ENCODE measurements at regions not wholly inside any gene's neighbourhood (a gene's known extent, or its start where the extent isn't known, plus 50 kb on each side); places are given as distances from the start of the nearest gene placed in this dataset.

DNA sequence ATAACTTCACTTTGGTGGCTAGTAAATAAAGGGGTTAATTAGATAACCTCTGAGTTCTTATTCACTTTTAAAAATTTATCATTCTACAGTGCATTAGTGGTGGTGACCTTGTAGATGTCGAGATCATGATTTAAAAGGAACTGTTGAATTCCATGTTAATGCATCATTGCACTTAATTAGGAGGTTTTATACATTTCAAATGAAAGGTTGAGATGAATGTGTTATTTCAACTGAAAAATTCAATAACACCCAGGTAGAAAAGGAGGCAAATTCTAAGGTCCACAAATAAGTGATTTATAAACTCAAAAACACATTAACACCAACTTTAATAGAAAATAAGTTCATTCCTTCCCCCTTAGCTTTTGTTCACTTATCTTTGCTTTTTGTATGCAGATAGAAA lies 58.3 kb upstream of the TMEM170B start:
- Histone ChIP-seq H3K9ac (ENCODE audit: low read length) (no peak overlapping the region), H3K79me2 (ENCODE audit: insufficient read depth, low read length) (no peaks in the 10 kb centered on the region), H3K9me3 (ENCODE audit: insufficient read depth, low read length) (no peaks in the 10 kb centered on the region), H3K27ac (ENCODE audit: low read depth, low read length) (no peak overlapping the region), H3K27me3 (ENCODE audit: low read length) (no peaks in the 10 kb centered on the region), H3K9me2 (replicated peaks; ENCODE audit: insufficient read depth, low read length) (no peaks in the 10 kb centered on the region), H3K36me3 (ENCODE audit: low read length) (no peaks in the 10 kb centered on the region), H3F3A (ENCODE audit: insufficient read depth) (no peaks in the 10 kb centered on the region), H2AFZ (ENCODE audit: low read depth, low read length, severe bottlenecking) (no peak overlapping the region), H4K20me1 (ENCODE audit: low read depth, low read length) (no peaks in the 10 kb centered on the region), H3K4me2 (ENCODE audit: low read depth, low read length, poor library complexity, severe bottlenecking) (no peak overlapping the region), H3K4me3 (ENCODE audit: insufficient read depth, low read length, poor library complexity, severe bottlenecking) (no peak overlapping the region)
- TF ChIP-seq, protein P1, sequence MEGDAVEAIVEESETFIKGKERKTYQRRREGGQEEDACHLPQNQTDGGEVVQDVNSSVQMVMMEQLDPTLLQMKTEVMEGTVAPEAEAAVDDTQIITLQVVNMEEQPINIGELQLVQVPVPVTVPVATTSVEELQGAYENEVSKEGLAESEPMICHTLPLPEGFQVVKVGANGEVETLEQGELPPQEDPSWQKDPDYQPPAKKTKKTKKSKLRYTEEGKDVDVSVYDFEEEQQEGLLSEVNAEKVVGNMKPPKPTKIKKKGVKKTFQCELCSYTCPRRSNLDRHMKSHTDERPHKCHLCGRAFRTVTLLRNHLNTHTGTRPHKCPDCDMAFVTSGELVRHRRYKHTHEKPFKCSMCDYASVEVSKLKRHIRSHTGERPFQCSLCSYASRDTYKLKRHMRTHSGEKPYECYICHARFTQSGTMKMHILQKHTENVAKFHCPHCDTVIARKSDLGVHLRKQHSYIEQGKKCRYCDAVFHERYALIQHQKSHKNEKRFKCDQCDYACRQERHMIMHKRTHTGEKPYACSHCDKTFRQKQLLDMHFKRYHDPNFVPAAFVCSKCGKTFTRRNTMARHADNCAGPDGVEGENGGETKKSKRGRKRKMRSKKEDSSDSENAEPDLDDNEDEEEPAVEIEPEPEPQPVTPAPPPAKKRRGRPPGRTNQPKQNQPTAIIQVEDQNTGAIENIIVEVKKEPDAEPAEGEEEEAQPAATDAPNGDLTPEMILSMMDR (IDR thresholded peaks at IDR 0.05; ENCODE audit: insufficient read depth, low read length, poor library complexity, severe bottlenecking) = no peak
- no peak for TF ChIP-seq EZH2phosphoT487 (conservative IDR thresholded peaks at IDR 0.05; ENCODE audit: low read length)

DNA sequence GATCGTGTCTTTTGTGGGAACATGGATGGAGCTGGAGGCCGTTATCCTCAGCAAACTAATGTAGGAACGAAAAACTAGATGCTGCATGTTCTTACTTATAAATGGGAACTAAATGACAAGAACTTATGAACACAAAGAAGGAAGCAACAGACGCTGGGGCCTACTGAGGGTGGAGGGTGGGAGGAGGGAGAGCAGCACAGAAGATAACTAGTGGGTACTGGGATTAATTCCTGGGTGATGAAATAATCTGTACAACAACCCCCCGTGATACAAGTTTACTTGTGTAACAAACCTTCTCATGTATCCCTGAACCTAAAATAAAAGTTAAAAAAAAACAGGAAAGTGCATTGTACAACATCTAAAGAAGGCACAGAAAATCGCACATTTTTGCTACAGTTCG lies 59.0 kb upstream of the TMEM170B start:
- TF ChIP-seq, protein P1 (IDR thresholded peaks at IDR 0.05; ENCODE audit: insufficient read depth, low read length, poor library complexity, severe bottlenecking) = no peak
- TF ChIP-seq EZH2phosphoT487 (conservative IDR thresholded peaks at IDR 0.05; ENCODE audit: low read length) = no peak
- Histone ChIP-seq H3K27ac (ENCODE audit: low read depth, low read length) (no peak overlapping the region), H3K36me3 (ENCODE audit: low read length) (no peaks in the 10 kb centered on the region)

DNA sequence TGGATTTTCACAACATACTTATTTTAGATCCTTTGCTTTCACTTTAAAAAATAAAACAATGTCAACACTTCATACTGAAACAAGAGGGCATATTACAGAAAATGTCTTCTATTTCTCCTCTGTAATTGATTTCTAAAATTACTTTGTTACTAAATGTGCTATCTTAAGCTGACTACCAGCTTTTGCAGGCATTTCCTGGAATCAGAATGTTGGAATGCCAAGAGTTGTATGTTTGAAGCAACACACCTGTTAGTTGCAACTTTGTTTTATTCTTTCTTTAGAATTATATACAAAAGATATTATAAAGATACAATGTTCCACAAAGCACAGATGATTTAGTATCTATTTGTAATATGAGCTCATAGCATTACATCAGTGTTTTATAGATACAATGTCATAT lies 62.5 kb upstream of the TMEM170B start:
- Histone ChIP-seq H4K20me1 (ENCODE audit: low read depth, low read length) (no peaks in the 10 kb centered on the region), H3K79me2 (ENCODE audit: insufficient read depth, low read length) (no peaks in the 10 kb centered on the region), H3K4me2 (ENCODE audit: low read depth, low read length, poor library complexity, severe bottlenecking) (no peak overlapping the region), H3K9ac (ENCODE audit: low read length) (no peak overlapping the region), H3F3A (ENCODE audit: insufficient read depth) (no peaks in the 10 kb centered on the region), H3K27me3 (ENCODE audit: low read length) (no peaks in the 10 kb centered on the region), H2AFZ (ENCODE audit: low read depth, low read length, severe bottlenecking) (no peak overlapping the region), H3K9me3 (ENCODE audit: insufficient read depth, low read length) (no peaks in the 10 kb centered on the region), H3K4me3 (ENCODE audit: insufficient read depth, low read length, poor library complexity, severe bottlenecking) (no peak overlapping the region), H3K9me2 (replicated peaks; ENCODE audit: insufficient read depth, low read length) (no peaks in the 10 kb centered on the region), H3K27ac (ENCODE audit: low read depth, low read length) (no peak overlapping the region), H3K36me3 (ENCODE audit: low read length) (no peaks in the 10 kb centered on the region)
- no peak for TF ChIP-seq EZH2phosphoT487 (conservative IDR thresholded peaks at IDR 0.05; ENCODE audit: low read length)
- TF ChIP-seq, protein P1 (IDR thresholded peaks at IDR 0.05; ENCODE audit: insufficient read depth, low read length, poor library complexity, severe bottlenecking) = no peak

More for the DNA sequence above, 59.0 kb upstream of the TMEM170B start:
- Histone ChIP-seq H3K27me3 (ENCODE audit: low read length) (no peaks in the 10 kb centered on the region), H3K4me3 (ENCODE audit: insufficient read depth, low read length, poor library complexity, severe bottlenecking) (no peak overlapping the region), H2AFZ (ENCODE audit: low read depth, low read length, severe bottlenecking) (no peak overlapping the region), H3F3A (ENCODE audit: insufficient read depth) (no peaks in the 10 kb centered on the region), H3K9ac (ENCODE audit: low read length) (no peak overlapping the region), H4K20me1 (ENCODE audit: low read depth, low read length) (no peaks in the 10 kb centered on the region), H3K9me3 (ENCODE audit: insufficient read depth, low read length) (no peaks in the 10 kb centered on the region), H3K9me2 (replicated peaks; ENCODE audit: insufficient read depth, low read length) (no peaks in the 10 kb centered on the region), H3K4me2 (ENCODE audit: low read depth, low read length, poor library complexity, severe bottlenecking) (no peak overlapping the region), H3K79me2 (ENCODE audit: insufficient read depth, low read length) (no peaks in the 10 kb centered on the region)

Data from SU-DHL-6 (cell line).